ENCODE measurements at regions not wholly inside any gene's neighbourhood (a gene's known extent, or its start where the extent isn't known, plus 50 kb on each side); places are given as distances from the start of the nearest gene placed in this dataset.

DNA sequence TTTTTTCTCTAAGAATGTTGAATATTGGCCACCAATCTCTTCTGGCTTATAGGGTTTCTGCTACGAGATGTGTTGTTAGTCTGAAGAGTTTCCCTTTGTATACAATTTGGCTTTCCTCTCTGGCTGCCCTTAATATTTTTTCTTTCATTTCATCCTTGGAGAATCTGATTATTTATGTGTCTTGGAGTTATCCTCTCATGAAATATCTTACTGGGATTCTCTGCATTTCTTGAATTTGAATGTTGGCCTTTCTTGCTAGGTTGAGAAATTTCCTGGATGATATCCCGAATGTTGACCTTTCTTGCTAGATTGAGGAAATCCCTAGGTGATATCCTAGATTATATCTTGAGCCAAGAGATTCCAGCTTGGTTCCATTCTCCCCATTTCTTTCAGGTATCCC lies 125.6 kb downstream of the SLC5A7 start:
- Mint-ChIP-seq H3K27ac (no peak overlapping the region), H3K27me3 (ENCODE audit: low read depth) (no peaks in the 10 kb centered on the region), H3K4me1 (ENCODE audit: low read depth) (no peaks in the 10 kb centered on the region), H3K9me3 (peaks cover 8% of the 10 kb centered on the region in 2 donors), H3K4me3 (no peak overlapping the region), H3K36me3 (ENCODE audit: insufficient read depth in 2 of 2) (no peaks in the 10 kb centered on the region)
- ATAC-seq (replicated peaks in 1 of 2) (no peak), DNase-seq (no peak)

DNA sequence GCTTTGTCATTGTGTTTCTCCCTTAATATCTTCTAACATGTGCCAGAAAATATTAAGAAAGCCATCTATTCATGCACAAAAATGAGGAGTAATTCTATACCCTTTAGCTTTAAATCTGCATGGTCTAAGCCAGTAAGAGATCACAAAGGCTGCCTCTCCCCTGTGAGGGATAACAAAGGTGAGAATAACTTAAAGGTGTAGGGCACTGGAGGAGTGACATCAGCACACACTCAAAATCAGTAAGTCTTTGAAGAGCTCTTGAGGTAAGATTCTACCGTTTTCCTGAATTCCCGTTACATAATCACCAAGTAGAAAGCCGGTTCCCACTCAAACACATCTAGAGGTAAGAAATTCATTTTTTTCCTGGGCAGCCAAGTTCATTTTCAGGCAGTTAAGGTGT lies 123.9 kb upstream of the SULT1C3 start:
- no peaks in the 10 kb centered on the region for H3K4me1 Mint-ChIP-seq (ENCODE audit: low read depth)
- no peak for DNase-seq
- no peak for ATAC-seq (replicated peaks in 1 of 2)
- H3K27me3 Mint-ChIP-seq (ENCODE audit: low read depth) = no peaks in the 10 kb centered on the region
- H3K27ac Mint-ChIP-seq = no peak overlapping the region
- no peaks in the 10 kb centered on the region for H3K36me3 Mint-ChIP-seq (ENCODE audit: insufficient read depth in 2 of 2)
- H3K9me3 Mint-ChIP-seq = peaks cover 4 to 5% of the 10 kb centered on the region in 2 donors
- H3K4me3 Mint-ChIP-seq = no peak overlapping the region

DNA sequence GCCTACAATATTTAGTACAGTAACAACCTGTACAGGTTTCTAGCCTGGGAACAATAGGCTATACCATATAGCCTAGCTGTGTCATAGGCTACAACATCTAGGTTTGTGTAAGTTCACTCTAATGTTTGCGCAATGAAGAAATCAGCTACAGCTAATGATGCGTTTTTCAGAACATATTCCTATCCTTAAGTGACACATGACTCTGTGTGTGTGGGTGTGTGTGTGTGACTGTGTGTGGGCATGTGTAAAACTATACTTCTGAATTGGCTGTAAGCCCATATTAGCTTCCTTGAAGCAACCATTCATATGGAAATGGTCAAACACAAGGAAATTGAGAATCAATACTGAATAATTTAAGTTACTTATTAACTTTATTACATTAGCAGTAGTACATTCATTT lies 120.8 kb upstream of the SULT1C3 start:
- H3K9me3 Mint-ChIP-seq = peaks cover 0 to 2% of the 10 kb centered on the region in 2 donors
- no peaks in the 10 kb centered on the region for H3K27me3 Mint-ChIP-seq (ENCODE audit: low read depth)
- ATAC-seq (replicated peaks in 1 of 2) = no peak
- no peaks in the 10 kb centered on the region for H3K4me1 Mint-ChIP-seq (ENCODE audit: low read depth)
- no peaks in the 10 kb centered on the region for H3K36me3 Mint-ChIP-seq (ENCODE audit: insufficient read depth in 2 of 2)
- no peak overlapping the region for H3K4me3 Mint-ChIP-seq
- H3K27ac Mint-ChIP-seq = no peak overlapping the region
- no peak for DNase-seq

DNA sequence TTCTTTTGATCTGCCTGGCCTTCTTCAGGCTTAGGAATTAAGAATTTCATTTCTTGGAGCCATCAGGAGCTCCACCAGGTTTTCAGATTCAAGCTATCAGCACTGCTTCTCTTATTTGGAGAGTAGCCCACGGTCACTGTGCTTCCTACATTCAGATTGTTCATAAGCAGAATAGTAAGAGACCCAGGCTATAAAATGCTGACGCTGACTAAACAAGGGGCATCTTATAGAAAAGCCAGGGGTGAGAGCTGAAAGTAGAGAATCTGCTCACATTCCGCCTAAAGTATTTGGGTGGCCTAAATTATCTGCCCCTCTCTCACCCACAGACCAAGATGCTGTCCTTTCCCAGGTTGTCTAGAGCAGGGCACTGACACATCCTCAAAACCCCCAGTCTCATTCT lies 120.3 kb upstream of the SULT1C3 start:
- no peaks in the 10 kb centered on the region for H3K36me3 Mint-ChIP-seq (ENCODE audit: insufficient read depth in 2 of 2)
- H3K27me3 Mint-ChIP-seq (ENCODE audit: low read depth) = no peaks in the 10 kb centered on the region
- no peak overlapping the region for H3K4me3 Mint-ChIP-seq
- H3K4me1 Mint-ChIP-seq (ENCODE audit: low read depth) = no peaks in the 10 kb centered on the region
- ATAC-seq (replicated peaks in 1 of 2) = no peak
- DNase-seq = no peak
- H3K9me3 Mint-ChIP-seq = no peaks in the 10 kb centered on the region
- no peak overlapping the region for H3K27ac Mint-ChIP-seq

DNA sequence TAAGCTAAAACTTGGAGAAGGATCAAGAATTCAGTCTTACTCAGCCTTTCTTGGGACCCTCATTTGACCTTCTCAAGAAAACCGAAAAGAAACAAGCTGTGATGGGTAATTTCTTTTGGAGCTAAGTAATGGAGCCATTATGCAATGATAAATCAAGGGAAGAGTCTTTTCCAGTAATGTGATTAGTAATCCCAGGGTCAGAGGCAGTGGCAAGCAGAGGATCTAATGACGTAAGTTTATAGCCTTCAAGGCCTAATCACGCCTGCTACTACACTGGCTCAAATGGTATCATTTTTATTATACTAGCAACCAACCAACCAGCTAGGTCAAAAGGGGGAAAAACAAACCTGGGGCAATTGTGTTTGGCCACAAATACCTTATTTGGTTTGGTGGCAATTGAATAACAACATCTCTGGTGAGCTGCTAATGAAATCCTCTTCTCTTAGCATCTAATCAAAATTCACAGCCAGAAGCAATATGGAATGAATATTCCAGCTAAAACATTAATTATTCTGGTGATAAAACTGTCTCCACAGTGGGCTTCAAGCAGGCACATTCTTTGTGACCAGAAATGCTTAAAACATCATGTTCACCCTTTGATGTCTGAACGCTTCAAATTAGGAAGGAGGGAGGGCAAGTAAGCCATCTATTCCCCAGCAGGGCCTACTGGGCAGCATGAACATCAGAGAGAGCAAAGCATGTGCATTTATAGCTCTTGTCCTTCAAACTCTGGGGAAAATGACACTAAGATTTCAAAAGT lies 114.9 kb upstream of the SULT1C3 start:
- Mint-ChIP-seq H3K9me3 (no peaks in the 10 kb centered on the region), H3K4me1 (ENCODE audit: low read depth) (no peaks in the 10 kb centered on the region), H3K36me3 (ENCODE audit: insufficient read depth in 2 of 2) (no peaks in the 10 kb centered on the region), H3K27me3 (ENCODE audit: low read depth) (no peaks in the 10 kb centered on the region), H3K27ac (no peak overlapping the region), H3K4me3 (no peak overlapping the region)
- no peak for DNase-seq
- no peak for ATAC-seq (replicated peaks in 1 of 2)

DNA sequence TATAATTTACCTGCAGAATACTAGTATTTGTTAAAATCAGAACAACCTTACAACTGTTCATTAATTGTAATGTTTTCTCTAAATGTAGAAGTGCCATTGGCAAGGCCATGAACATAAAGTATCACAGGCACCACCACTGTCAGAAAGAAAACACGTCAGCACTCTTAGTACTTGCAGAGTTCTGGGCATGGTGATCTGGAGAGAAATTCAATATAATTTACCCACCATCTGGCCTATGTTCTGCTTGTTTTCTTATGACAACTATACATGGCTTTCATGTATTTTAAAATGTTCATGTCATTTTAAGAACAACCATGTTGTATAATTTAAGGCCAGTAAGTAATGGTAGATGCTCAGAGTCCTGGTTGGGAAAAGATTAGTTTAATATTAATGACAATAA lies 114.2 kb upstream of the SULT1C3 start:
- Mint-ChIP-seq H3K27me3 (ENCODE audit: low read depth) (no peaks in the 10 kb centered on the region), H3K27ac (no peak overlapping the region), H3K4me3 (no peak overlapping the region), H3K4me1 (ENCODE audit: low read depth) (no peaks in the 10 kb centered on the region), H3K36me3 (ENCODE audit: insufficient read depth in 2 of 2) (no peaks in the 10 kb centered on the region), H3K9me3 (no peaks in the 10 kb centered on the region)
- no peak for ATAC-seq (replicated peaks in 1 of 2)
- no peak for DNase-seq

DNA sequence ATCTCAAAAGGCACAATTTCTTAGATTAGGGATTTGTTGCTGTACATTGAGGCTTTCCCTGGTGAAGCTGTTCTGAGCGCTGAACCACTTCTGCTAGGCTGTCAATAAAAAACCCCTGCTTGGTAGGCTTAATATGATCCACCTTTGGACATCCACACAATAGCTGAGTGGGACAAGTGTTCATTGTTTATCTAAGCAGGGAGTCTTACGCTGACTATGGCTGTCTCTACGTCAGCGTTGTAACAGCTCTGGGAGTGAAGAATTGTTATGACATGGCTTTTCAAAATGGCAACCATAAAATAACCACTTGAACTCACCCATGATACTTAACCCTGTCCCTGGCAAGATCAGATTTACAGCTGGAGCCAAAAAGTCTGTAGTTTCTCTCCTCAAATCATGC lies 111.5 kb upstream of the SULT1C3 start:
- H3K4me3 Mint-ChIP-seq = no peak overlapping the region
- no peaks in the 10 kb centered on the region for H3K27me3 Mint-ChIP-seq (ENCODE audit: low read depth)
- DNase-seq (no peak), ATAC-seq (replicated peaks in 1 of 2) (no peak)
- no peaks in the 10 kb centered on the region for H3K9me3 Mint-ChIP-seq
- H3K27ac Mint-ChIP-seq = no peak overlapping the region
- H3K36me3 Mint-ChIP-seq (ENCODE audit: insufficient read depth in 2 of 2) = no peaks in the 10 kb centered on the region
- no peaks in the 10 kb centered on the region for H3K4me1 Mint-ChIP-seq (ENCODE audit: low read depth)

DNA sequence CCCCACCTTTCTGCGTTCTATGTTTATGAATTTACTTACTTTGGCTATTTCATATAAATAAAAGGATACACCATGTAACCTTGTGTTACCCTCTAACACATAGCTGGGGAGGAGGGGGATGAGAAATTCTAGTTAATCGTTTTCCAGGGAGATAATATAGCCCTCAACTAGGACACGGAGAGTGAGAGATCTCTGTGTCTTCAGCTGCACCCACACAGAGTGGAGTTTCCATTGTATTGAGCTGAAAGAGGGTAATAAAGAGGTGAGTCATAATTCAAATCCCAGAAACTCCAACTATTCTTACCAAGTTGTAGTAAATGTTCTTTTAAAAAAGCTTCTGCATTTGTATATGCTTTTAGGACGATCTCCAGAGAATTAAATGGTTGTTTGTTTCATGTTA lies 110.1 kb upstream of the SULT1C3 start:
- no peaks in the 10 kb centered on the region for H3K4me1 Mint-ChIP-seq (ENCODE audit: low read depth)
- H3K4me3 Mint-ChIP-seq = no peak overlapping the region
- no peaks in the 10 kb centered on the region for H3K36me3 Mint-ChIP-seq (ENCODE audit: insufficient read depth in 2 of 2)
- H3K9me3 Mint-ChIP-seq = no peaks in the 10 kb centered on the region
- H3K27me3 Mint-ChIP-seq (ENCODE audit: low read depth) = no peaks in the 10 kb centered on the region
- no peak overlapping the region for H3K27ac Mint-ChIP-seq
- ATAC-seq (replicated peaks in 1 of 2) = no peak
- DNase-seq = no peak

DNA sequence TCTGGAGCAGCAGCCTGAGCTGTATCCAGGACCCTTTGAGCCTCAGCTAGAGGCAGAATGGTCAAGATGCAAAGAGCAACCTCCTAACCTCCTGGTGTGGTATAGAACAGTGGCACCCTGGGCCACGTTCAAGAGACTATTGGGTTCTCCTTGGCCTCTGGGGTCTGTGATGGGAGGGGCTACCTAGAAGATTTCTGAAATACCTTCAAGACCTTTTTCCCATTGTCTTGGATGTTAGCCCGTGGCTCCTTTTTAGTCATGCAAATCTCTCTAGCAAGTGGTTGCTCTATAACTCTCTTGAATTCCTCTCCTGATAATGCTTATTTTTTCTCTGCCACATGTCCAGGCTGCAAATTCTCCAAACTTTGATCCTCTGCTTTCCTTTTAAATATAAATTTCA lies 106.3 kb upstream of the SULT1C3 start:
- DNase-seq = no peak
- no peak overlapping the region for H3K27ac Mint-ChIP-seq
- no peaks in the 10 kb centered on the region for H3K27me3 Mint-ChIP-seq (ENCODE audit: low read depth)
- ATAC-seq (replicated peaks in 1 of 2) = no peak
- H3K4me1 Mint-ChIP-seq (ENCODE audit: low read depth) = no peaks in the 10 kb centered on the region
- H3K4me3 Mint-ChIP-seq = no peak overlapping the region
- H3K9me3 Mint-ChIP-seq = peaks cover 0 to 2% of the 10 kb centered on the region in 2 donors
- no peaks in the 10 kb centered on the region for H3K36me3 Mint-ChIP-seq (ENCODE audit: insufficient read depth in 2 of 2)

DNA sequence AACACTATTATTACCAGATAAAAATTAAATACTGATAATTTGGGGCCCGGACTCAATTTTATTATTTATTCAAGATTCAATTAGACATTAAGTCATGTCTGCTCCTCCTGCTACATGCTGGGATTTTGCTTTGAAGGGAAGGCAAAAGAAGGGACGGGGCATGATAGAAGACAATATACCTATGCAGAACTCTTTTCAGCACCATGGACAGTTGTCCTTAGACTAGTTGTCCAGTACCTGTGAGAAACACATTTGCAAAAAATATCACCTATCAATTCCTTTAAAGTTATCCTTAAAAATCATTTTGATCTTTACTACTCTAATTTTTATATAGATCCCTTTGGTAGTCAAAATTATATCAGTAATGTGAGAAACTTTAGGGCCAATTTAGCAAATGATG lies 100.2 kb upstream of the SULT1C3 start:
- Mint-ChIP-seq H3K4me3 (no peak overlapping the region), H3K9me3 (peaks cover 2% of the 10 kb centered on the region in 2 donors), H3K36me3 (ENCODE audit: insufficient read depth in 2 of 2) (no peaks in the 10 kb centered on the region), H3K27me3 (ENCODE audit: low read depth) (no peaks in the 10 kb centered on the region), H3K27ac (no peak overlapping the region), H3K4me1 (ENCODE audit: low read depth) (no peaks in the 10 kb centered on the region)
- ATAC-seq (replicated peaks in 1 of 2) (no peak), DNase-seq (no peak)

DNA sequence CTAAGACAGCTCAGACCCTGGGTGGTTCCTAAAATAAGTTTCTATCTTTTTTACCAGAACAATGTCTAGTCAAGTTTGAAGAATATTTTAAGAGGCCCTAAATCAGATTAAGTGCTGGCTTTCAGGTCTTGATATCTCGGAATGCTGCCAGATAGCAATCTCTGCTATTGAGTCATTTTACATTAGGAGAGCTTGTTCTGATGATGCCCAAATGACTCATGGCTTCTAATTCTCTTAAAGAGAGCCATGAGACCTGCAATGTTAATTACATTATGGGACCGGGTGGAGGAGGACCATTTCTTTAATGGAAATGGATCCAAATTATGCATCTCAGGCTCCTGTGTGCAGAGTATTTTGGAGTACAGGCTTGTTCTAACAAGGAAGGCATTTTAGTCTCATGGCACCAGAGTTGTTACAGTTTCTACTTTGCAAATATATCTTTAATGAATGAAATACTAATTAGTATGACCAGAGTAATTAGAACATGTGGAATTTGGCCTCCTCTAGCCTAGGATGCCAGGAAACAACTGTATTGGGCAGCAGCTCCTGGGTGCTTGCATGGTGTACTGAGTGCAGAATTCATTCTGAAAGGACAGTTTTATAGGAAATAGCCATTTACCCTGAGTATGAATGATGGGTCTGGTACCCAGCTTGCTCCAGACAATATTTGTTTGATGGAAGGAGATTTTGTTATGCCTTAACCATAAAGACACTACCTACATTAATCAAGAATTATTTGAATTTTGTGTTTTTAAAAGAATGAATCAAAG lies 94.0 kb upstream of the SULT1C3 start:
- no peak overlapping the region for H3K27ac Mint-ChIP-seq
- no peaks in the 10 kb centered on the region for H3K4me1 Mint-ChIP-seq (ENCODE audit: low read depth)
- no peak overlapping the region for H3K4me3 Mint-ChIP-seq
- no peaks in the 10 kb centered on the region for H3K9me3 Mint-ChIP-seq
- no peak for ATAC-seq (replicated peaks in 1 of 2)
- no peaks in the 10 kb centered on the region for H3K27me3 Mint-ChIP-seq (ENCODE audit: low read depth)
- DNase-seq = no peak
- H3K36me3 Mint-ChIP-seq (ENCODE audit: insufficient read depth in 2 of 2) = no peaks in the 10 kb centered on the region

DNA sequence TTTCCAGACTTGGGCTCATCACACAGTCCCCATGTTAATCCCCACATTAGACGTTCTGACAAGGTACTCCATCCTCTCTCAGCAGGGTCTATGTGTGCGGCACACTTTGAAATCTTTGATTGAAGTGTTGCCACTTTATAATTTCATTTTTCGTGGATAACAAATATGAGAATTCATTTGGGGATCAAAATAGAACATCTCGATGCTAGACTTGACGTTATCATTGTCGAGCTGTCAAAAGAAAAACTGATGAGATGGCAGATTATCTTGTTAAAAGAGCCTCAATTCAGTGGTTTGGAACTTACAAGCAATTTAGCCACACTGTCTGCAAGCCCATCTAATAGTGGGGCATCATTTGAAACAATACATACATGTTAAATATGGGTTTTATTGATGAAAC lies 91.2 kb upstream of the SULT1C3 start:
- no peaks in the 10 kb centered on the region for H3K36me3 Mint-ChIP-seq (ENCODE audit: insufficient read depth in 2 of 2)
- DNase-seq = no peak
- no peak overlapping the region for H3K4me3 Mint-ChIP-seq
- no peaks in the 10 kb centered on the region for H3K27me3 Mint-ChIP-seq (ENCODE audit: low read depth)
- no peak overlapping the region for H3K27ac Mint-ChIP-seq
- H3K4me1 Mint-ChIP-seq (ENCODE audit: low read depth) = no peaks in the 10 kb centered on the region
- no peak for ATAC-seq (replicated peaks in 1 of 2)
- H3K9me3 Mint-ChIP-seq = no peaks in the 10 kb centered on the region

DNA sequence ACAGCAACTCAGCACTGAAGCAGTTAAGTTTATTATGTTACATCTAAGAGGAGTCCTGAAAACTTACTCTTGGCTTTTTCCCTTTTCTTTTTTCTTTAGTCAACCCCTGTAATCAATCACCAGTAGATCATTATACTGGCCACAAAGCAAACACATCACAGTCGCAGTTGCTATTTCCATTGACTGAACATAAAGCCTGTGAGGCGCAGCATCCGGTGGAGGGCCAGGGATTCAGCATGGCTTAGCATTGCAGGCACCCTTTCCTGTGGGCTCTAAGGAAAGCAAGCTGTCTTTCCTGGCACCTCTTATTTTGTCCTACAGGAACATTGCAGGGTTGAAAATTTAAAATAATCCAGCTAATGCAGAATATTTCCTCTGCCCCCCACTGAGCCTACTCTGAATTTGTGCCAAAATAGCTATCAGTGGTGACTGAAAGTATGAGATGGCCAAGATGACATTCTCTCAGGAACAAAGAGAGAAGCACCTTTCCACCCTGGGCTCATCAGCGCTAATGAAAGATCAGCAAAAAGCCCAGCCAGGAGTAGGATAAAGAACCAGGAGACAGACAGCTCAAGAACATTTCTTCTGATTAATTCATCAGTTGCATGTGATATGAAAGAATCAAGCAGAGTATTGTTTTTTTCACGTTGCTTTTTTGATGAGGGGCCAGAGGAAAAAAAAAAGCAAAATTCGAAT lies 85.3 kb upstream of the SULT1C3 start:
- no peaks in the 10 kb centered on the region for H3K4me1 Mint-ChIP-seq (ENCODE audit: low read depth)
- H3K27me3 Mint-ChIP-seq (ENCODE audit: low read depth) = no peaks in the 10 kb centered on the region
- ATAC-seq (replicated peaks in 1 of 2) (no peak), DNase-seq (no peak)
- no peak overlapping the region for H3K27ac Mint-ChIP-seq
- no peak overlapping the region for H3K4me3 Mint-ChIP-seq
- H3K36me3 Mint-ChIP-seq (ENCODE audit: insufficient read depth in 2 of 2) = no peaks in the 10 kb centered on the region
- peaks cover 0 to 2% of the 10 kb centered on the region in 2 donors for H3K9me3 Mint-ChIP-seq

Data from activated T-cell treated with anti-CD3 and anti-CD28 coated beads, Interleukin-2, amount 50 U/mL, for 72 hours (primary cell).